HG02623 (cell line): ENCODE measurements at regions not wholly inside any gene's neighbourhood (a gene's known extent, or its start where the extent isn't known, plus 50 kb on each side); places are given as distances from the start of the nearest gene placed in this dataset.
"Not testable (repeated sequence)": the region's sequence is repeated elsewhere in the genome, so short reads cannot be mapped to it uniquely, and the experiment has no call there.

ENCODE experiments used
- ATAC-seq: cut with Tn5 transposase; IDR thresholded peaks from one replicate; pipeline ENCODE4 v1.9.1; 2021; ENCODE audit warnings: moderate library complexity; ENCODE audit not compliant: unreplicated experiment

DNA sequence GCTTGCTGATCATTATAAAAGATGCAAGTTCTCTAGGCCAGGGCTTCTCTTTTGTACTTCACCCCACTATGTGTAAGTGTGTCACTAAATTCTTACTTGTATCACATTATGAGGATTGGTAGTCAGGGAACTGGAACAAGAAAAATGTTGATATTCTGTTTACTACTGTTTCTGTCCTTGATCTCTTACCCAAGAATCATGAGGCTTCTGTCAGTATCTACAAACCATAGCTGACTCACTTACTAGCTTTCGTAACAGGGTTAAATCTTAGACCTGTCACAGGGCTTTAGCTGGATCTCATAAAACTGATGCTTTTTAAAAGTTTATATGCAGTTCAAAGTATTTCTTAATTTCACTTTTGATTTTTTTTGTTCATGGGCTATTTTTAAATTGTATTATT, 681.2 kb downstream of the PLPP3 start:
- ATAC-seq, result no peak

DNA sequence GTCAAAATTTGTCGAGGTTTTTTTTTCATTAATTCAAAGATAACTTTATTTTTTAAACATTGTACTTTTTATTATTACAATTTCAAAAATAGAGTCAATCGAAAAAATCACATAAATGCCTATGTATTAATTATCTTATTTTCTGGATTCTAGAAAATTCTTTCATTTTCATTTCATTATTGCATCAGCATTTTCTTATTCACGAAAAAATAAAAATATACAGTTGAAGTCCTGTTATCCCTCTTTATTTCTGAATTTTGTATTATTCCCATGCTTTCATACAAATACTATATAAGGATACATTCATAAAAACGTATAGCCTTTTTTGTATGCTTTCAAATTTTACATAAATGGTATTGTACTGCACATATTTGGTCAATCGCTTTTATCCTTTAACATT, 681.0 kb upstream of the USP24 start:
- no peak for ATAC-seq

DNA sequence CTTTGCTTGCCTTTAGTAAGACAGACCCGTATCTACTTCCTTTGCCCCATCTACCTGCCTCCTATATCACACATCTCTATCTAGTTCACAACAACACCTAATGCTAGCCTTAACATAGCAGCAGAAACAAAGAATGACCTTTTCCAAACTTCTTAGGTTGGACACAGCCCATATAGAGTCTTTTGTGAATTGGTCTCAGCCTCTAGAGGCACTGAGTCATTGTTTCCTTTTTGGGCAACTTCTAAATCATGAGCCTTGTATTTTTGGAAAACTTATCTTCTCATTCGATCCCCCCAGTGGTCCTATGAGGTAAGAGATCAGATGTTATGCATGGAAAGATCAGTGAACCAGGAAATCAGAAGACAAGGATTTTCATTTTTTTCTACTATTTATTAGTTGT, 679.4 kb upstream of the USP24 start:
- ATAC-seq, result no peak

DNA sequence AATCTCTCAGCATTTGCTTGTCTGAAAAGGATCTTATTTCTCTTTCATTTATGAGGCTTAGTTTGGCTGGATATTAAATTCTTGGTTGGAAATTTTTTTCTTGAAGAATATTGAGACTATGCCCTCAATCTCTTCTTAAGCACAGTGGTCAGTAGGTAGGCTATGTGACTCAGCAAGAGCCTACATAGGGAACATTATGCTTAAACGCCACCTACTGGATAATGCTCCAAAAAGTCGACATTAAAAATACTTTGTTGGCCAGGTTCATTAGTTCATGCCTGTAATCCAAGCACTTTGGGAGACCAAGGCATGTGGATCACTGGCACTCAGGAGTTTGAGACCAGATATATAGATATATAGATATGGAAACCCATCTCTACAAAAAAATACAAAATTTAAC, 678.0 kb upstream of the USP24 start:
- ATAC-seq, result no peak

DNA sequence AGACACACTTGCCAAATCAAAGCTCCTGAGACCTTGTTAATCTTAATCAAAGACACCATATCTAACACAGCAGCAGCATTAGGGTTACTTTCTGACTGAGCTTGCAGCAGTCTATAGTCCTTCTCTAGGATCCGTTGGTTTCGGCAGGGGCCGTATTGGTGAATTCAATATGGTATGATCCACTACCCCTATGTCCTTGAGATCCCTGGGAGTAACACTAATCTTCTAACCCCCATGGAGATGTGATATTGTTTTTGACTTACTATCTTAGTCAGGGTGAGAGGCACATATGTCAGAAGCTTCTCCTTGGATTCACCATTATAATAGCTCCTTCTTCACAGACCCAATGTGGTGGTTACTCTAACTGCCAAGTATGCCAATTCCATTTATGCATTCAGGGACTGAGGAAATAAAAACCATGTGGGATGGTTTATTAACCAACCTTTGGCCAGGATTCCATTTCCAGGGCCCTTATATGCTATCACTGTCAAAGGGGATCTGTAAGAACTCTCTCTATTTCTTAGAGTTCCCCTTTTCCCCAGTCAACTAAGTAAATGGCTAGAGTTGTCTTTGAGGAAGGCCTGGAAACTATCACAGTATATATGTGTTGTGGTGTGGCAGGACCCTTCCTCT, 673.6 kb upstream of the USP24 start:
- ATAC-seq, result no peak

DNA sequence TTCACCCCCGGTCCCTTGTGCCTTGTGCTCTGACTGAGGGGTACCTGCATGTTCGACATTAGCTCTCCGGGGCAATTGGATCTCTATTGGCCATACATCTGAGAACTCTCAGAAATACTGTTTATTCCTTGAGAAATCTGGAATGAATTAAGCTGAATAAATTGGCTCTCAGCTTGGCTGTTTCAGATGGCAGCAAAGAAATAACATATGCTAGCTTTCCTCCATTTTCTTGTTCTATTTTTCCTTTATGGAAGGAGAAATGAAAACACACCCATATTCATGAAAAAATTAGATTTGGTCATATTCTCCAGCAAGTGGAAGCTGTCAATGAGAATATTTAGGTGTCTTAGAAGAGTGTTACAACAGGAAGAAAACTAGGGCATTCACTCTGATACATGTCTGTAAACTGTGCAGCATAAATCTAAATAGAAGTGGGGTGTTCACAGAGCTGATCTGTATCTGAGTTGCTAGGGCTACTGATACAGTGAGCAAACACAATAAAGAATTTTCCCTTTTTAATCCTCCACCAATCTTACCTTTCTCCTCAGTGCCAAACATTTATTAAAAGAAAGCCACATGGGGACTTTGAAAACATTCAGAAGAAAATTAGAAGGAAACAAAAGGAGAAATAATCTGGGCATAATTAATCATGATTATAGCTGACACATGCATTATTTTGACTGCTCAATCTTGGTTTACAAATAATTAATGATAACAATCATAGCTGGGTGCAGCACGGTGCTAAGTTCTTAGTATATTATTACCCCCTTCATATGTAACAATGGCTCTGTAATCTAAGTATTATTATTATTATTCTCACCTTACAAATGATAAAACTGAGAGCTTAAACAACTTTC, 671.9 kb upstream of the USP24 start:
- ATAC-seq, result no peak

DNA sequence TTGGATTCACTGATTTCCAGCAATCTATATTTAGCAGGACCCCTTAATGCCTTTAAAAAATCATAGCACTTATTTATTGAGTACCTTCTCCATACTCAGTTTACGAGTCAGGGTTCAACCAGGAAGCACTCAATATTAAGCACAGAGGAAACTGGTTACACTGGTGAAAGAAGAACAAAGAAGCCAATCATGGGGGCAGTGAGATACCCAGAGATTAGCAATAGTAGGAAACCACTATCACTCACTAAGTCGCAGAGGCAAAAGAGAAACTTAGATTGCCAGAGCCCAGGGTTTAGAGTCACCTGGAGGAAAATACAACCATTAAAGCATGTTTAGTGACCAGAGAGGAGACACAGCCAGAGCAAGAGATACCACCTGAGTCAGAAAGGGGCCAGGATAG, 670.5 kb upstream of the USP24 start:
- no peak for ATAC-seq

DNA sequence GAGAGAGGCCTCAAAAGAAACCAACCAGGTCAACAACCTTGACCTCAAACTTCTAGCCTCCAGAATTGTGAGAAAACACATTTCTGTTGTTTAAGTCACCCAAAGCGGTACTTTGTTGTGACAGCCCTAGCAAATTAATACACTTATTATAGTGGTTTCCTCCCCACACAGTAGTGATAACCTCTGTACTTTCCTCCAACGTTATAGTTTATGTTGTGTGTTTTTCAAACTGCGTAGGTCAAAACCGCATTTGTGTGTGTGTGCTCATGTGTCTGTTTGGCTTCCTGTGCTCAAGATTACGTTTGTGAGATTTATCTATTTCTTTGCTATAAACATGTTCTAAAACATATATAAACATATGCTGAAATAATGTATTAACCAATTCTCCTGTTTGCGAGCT, 667.8 kb upstream of the USP24 start:
- no peak for ATAC-seq

DNA sequence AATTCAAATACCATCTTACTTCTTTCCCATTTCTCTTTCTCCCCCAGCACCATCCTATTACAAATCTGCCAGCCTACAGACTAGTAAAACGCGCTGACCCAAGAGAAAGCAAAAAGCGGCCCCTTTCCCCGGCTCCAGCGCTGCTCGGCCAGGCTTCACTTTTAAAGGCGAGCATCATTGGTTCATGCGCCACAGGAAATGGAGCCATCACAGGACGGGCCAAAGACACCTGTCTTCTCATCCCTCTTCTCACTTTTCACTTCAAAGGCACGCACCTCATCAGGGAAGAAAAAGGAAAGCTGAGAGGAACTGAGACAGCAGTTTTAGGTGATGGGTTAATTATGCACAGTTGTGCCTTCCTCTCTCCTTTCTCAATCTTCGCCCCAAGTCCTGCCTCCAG, 664.2 kb upstream of the USP24 start:
- ATAC-seq, result no peak

DNA sequence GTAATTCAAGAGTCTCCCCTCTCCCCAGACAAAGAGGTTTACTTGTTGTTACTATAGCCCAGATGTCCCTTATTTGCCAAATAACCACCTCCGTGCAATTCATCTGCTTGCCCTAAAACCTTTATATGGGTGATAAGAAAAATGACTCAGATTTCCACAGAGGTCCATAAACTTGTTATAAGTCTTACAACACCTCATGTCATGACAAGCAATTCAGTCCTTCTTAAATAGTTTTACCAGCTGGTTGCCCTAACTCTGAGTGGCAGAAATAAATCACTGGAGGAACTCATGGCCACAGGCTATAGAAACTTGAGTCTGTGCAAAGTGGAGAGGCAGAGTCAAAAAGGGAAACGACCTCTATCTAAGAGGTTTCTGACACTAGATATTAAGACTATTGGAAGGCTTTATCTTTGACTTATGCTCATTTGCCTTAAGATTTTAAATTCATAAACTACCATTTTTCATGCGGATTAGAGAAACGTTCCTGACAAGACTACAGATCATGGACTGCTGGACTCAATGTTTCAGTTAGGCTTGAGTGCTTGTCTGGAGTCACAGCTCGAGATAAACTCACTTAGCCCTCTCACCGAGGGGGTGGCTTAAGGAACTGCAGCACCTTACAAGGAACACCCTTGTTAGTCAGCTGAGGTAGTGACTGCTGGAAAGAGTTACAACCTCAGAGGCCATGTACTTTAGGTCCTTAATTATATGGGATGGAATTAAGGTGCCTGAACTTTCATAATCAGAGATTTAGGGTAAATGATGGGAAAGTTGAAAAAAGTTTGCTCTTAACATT, 662.5 kb upstream of the USP24 start:
- no peak for ATAC-seq

DNA sequence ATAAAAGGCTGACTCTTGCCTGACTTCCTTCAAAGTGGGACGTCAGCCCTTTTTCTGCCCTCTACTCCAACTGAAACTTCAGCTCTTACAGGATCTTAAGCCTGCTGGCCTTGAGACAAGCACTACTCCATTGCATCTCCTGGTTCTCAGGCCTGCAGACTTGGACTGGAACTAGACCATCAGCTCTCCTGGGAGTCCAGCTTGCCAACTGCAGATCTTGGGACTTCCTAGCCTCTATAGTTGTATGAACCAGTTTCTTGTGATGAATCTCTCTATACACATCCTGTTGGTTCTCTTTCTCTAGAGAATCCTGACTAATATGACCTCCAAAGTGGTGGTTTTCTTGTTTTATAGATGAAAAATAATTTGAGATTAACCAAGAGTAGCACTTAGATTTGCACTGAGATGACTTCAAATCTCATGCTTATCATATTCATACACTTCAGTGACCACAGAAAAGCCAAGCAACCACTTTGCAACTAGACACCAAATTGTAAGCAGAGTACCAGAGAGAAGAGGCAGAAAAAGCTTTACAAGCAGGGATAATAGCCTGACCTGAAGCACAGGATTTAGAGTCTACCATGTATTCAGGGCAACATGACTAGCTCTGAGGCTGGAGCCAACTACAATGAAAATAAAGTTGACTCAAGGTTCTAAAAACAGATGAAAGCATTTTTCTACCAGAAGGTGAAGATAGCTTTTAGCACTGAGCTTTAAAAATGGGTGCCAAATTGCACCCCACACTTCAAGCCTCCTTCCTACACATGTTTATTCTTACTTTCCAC, 661.3 kb upstream of the USP24 start:
- ATAC-seq, result no peak

DNA sequence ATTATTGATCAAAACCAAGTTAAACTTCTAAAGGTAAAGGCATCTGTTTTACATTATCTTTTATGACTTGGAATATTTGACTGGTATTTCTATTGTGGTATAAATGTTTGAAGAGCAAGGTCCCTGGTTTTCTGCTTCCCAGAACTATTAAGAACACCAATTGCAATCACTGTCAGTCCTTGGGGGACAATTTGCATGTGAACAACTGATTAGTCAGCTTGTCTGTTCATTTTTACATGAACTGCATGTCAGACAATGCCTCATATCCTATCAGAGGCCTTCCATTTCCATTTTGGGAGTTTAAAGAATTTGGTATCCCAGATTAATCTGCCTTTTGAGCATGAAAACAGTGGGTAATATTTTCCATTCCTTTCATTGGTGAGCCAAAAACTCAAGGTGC, 654.9 kb upstream of the USP24 start:
- no peak for ATAC-seq

DNA sequence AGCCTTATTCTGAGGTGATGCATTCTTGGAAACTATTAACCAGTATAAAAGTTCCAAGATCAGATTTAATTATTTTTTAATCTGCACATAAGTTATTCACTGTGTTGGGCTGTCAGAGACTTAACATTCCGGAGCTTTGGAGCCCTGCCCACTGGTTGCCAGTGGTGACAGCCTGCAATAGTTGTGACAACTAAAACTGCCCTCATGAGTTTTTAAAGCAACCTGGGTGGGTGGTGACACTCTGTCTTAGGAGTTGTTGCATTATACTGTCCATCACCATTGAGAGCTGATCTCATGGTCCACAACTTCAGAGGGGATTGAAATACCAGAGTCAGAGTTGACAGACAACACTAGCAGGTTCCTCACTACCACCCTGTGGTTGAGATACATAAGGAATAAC, 653.9 kb upstream of the USP24 start:
- no peak for ATAC-seq

DNA sequence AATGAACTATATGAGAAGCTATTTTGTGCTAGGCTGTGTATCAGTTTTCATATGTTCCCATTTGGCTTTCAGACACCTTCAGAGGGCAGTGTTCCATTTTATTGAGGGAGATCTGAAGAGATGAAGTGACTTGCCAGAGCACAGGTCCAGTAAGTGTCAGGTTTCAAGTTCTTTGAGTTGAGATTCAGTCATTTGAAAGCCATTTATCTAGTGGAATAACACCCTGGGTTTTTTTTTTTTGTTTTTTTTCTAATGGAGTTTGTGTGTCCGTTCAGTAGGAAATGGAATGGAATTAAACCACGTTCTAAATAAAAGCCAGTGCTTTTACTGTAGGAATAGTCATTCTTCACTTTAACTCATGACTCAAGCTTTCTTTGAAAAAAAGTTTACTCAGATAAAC, 652.9 kb upstream of the USP24 start:
- no peak for ATAC-seq

DNA sequence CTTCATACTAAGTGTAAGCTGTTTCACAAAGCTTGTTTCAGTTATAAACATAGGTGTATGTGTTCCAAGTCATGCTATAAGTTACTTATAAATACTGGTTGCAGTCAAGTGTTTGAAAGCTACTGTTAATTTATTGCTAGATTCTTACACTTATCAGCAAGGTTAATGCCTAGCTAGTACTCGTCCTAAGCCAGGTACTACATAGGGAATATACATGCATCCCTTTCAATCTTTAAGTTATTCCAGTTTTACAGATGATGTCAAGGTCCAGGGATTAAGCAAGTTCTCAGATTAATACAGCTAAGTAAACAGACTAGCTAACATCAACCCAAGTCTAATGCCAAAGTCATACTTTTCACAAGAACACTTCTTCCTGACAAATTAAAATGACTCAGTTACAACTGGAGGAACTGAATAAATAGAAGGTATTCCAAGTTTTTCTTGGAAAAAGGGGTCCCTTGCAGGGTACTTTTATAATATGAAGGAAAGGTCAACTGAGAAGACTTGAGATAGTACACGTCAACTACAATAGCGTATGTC, 652.2 kb upstream of the USP24 start:
- no peak for ATAC-seq

DNA sequence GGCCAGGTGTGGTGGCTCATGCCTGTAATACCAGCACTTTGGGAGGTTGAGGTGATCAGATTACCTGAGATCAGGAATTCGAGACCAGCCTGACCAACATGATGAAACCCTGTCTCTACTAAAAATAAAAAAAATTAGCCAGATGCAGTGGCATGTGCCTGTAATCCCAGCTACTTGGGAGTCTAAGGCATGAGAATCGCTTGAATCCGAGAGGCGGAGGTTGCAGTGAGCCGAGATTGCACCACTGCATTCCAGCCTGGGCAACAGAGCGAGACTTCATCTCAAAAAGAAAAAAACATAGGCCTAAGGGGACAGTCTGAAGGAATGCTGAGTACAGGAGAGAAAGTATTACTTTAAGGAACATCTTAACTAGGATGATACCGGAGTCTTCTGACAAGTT, 650.6 kb upstream of the USP24 start:
- ATAC-seq, result not testable (repeated sequence)

DNA sequence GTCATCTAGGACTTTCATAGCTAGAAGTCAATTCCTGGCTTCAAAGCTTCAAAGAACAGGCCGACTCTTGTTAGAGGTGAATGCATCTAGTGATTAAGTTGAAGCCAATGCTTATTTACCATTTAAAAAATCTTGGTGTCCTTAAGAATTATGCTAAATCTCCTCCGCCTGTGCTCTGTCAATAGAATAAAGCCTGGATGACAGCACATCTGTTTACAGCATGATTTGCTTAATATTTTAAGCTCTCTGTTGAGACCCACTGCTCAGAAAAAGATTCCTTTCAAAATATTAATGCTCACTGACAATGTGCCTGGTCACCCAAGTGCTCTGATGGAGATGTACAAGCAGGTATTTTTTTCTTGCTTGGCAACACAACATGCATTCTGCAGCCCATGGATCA, 649.1 kb upstream of the USP24 start:
- ATAC-seq, result no peak

DNA sequence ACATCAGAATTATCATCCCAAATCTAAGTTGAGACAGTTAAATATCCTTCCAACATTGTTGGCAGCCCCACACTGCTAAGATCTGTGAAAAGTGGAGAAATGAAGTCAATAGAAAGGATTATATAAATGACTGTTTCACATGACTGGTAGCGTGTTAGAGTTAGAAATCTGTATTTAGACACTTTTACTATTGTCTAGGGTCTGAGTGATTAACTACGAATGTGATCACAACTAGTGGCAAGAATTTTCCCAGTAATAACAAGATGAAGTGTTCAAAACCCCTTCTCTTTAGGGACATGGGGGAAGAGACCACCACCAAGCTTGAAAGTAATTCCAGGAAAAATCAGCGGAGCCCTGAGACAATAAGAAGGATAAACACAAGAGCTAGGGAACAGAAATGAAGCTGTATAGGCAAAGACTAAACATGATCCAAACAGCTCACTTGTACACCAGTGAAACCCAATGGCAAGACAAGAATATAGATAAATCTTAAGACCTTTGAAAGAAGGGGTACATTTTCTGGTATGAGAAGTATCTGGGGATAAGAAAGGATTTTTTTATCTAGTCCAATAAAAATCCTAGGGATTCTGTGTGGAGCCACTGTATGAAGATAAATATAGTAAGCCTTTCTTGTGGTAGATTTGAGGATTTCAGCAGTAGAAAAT, 646.6 kb upstream of the USP24 start:
- no peak for ATAC-seq

DNA sequence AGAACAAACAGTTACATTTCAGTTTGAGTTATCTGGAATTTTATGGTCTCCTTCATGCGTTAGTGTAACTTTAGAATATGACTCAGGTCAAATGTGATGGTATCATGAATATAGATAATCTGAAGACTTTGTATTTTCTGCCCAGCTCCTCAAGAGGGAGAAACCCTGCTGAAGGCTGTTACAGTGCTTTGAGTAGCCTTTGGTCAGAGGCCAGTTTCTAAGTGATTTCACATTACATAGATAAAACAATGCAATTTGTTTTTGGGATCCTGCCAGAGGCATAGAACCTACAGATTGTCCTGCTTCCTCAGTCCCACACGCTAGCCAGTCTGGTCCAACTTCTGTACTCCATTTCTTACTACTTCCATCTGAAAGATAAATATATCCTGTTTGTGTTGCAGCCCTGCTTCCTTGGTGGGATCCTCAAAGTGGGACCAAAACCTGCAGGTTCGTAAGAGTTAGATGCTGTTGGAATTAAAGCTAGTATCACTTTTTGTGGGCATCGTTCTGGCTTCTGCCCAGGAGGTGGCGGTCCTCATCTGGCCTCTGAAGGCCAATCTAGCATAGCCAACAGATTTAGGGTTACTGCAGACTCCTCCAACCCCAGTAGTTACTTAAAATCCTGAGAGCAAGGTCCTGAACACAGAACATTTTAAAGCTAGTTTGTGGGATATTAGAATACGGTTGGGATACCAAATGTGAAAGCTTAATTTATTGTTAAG, 645.8 kb upstream of the USP24 start:
- no peak for ATAC-seq

DNA sequence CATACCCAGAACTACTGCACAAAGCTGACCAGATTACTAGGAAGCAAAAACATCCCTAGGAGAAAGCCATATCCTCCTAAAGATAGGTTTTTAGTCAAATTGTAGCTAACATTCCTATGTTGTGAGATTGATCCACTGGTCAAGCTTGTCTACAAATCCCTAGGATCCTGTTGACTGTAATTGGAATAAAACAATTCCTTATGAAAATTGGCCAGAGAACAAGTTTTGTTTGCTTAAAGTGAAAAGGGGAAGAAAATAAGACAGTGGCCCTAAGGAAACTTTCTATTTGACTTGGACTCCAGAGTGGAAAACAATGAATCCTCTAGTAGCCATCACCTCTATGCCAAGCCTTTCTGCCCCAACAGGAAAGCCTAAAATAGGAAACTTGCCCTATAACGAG, 645.2 kb upstream of the USP24 start:
- no peak for ATAC-seq
